OCI-LY1 (cell line): ENCODE measurements at regions not wholly inside any gene's neighbourhood (a gene's known extent, or its start where the extent isn't known, plus 50 kb on each side); places are given as distances from the start of the nearest gene placed in this dataset.
"Not testable (repeated sequence)": the region's sequence is repeated elsewhere in the genome, so short reads cannot be mapped to it uniquely, and the experiment has no call there.

Experiments
- H2AFZ ChIP-seq: fragments of 200-600 bp; sonication (generic), shearing (Covaris generic); 2 replicates; pipeline ENCODE4 v1.6.0; 2014; ENCODE audit warnings: antibody characterized with exemption, mild to moderate bottlenecking, low read length
- H3F3A ChIP-seq: fragments of 200-600 bp; sonication (generic), shearing (Covaris generic); 2 replicates; pipeline ENCODE4 v1.6.0; 2014; ENCODE audit warnings: mild to moderate bottlenecking, antibody characterized with exemption, low read length, moderate library complexity; ENCODE audit not compliant: insufficient read depth
- H3K27ac ChIP-seq: fragments of 200-600 bp; sonication (generic); 2 replicates; pipeline ENCODE4 v1.5.1; 2014; ENCODE audit warnings: low read length, mixed run types, mild to moderate bottlenecking, low read depth; ENCODE audit not compliant: poor library complexity, severe bottlenecking
- H3K27me3 ChIP-seq: fragments of 200-600 bp; sonication (generic); 2 replicates; pipeline ENCODE4 v1.6.0; 2014; ENCODE audit warnings: antibody characterized with exemption, mild to moderate bottlenecking, low read length, moderate library complexity; ENCODE audit not compliant: insufficient read depth
- H3K36me3 ChIP-seq: fragments of 200-600 bp; sonication (generic); 2 replicates; pipeline ENCODE4 v1.6.1; 2014; ENCODE audit warnings: mild to moderate bottlenecking, antibody characterized with exemption, low read length, moderate library complexity, mixed read lengths; ENCODE audit not compliant: insufficient read depth
- H3K4me1 ChIP-seq: fragments of 200-600 bp; sonication (generic); 2 replicates; pipeline ENCODE4 v1.5.1; 2014; ENCODE audit warnings: mild to moderate bottlenecking, low read length, moderate library complexity; ENCODE audit not compliant: insufficient read depth, severe bottlenecking
- H3K4me2 ChIP-seq: fragments of 200-600 bp; sonication (generic), shearing (Covaris generic); 2 replicates; pipeline ENCODE4 v1.6.1; 2014; ENCODE audit warnings: low read length
- H3K4me3 ChIP-seq: fragments of 200-600 bp; sonication (generic); 2 replicates; pipeline ENCODE4 v1.5.1; 2014; ENCODE audit warnings: low read length, low read depth, mild to moderate bottlenecking, mixed read lengths; ENCODE audit not compliant: poor library complexity, severe bottlenecking
- H3K79me2 ChIP-seq: fragments of 200-600 bp; shearing (Covaris generic); 2 replicates; pipeline ENCODE4 v1.6.1; 2016; ENCODE audit warnings: mixed run types, low read length, mixed read lengths; ENCODE audit not compliant: insufficient read depth
- H3K9ac ChIP-seq: fragments of 200-600 bp; sonication (generic), shearing (Covaris generic); 2 replicates; pipeline ENCODE4 v1.6.1; 2014; ENCODE audit warnings: mild to moderate bottlenecking, low read length, mixed read lengths
- H3K9me2 ChIP-seq: fragments of 200-600 bp; sonication (generic), shearing (Covaris generic); 2 replicates; pipeline ENCODE4 v1.6.1; 2014; ENCODE audit warnings: low read depth, mild to moderate bottlenecking, low read length, mixed read lengths
- H3K9me3 ChIP-seq: fragments of 200-600 bp; shearing (Covaris generic); 2 replicates; pipeline ENCODE4 v1.6.1; 2014; ENCODE audit warnings: low read length, mixed read lengths
- H4K20me1 ChIP-seq: fragments of 200-600 bp; sonication (generic), shearing (Covaris generic); 2 replicates; pipeline ENCODE4 v1.6.0; 2016; ENCODE audit warnings: mild to moderate bottlenecking, low read length; ENCODE audit not compliant: insufficient read depth
- CTCF ChIP-seq: fragments of 200-600 bp; sonication (generic), shearing (Covaris generic); IDR thresholded peaks from 2 replicates; pipeline ENCODE4 v1.5.1; 2017; ENCODE audit warnings: mild to moderate bottlenecking, antibody characterized with exemption, low read length, moderate library complexity, mixed read lengths
- EZH2 ChIP-seq: fragments of 200-600 bp; sonication (generic), shearing (Covaris generic); IDR thresholded peaks from 2 replicates; pipeline ENCODE4 v1.8.0; 2017; ENCODE audit warnings: borderline replicate concordance, mixed run types, mild to moderate bottlenecking, antibody characterized with exemption, low read length, moderate library complexity, mixed read lengths

GRCh38 chr5:127216898-127217675 is 73.5 kb upstream of the MEGF10 start:
- H2AFZ ChIP-seq = no peak overlapping the region
- no peak overlapping the region for H3K4me2 ChIP-seq
- no peak for TF ChIP-seq EZH2
- TF ChIP-seq CTCF = no peak
- no peaks in the 10 kb centered on the region for H3K27me3 ChIP-seq
- H3K9me2 ChIP-seq = no peaks in the 10 kb centered on the region
- no peaks in the 10 kb centered on the region for H3K79me2 ChIP-seq
- no peaks in the 10 kb centered on the region for H3K9me3 ChIP-seq
- no peak overlapping the region for H3K4me3 ChIP-seq
- no peaks in the 10 kb centered on the region for H3K4me1 ChIP-seq
- H3K27ac ChIP-seq = no peak overlapping the region
- H3K9ac ChIP-seq = no peak overlapping the region
- H3K36me3 ChIP-seq = no peaks in the 10 kb centered on the region
- no peaks in the 10 kb centered on the region for H4K20me1 ChIP-seq
- no peaks in the 10 kb centered on the region for H3F3A ChIP-seq

GRCh38 chr5:127221936-127222335 is 68.7 kb upstream of the MEGF10 start:
- H3K9me2 ChIP-seq, H3K27me3 ChIP-seq, H3K9me3 ChIP-seq, H3K4me3 ChIP-seq, H3K4me1 ChIP-seq, H3K9ac ChIP-seq, H3K36me3 ChIP-seq, H3K27ac ChIP-seq, H3F3A ChIP-seq, H2AFZ ChIP-seq, H3K4me2 ChIP-seq, H3K79me2 ChIP-seq, H4K20me1 ChIP-seq: not testable (repeated sequence)

DNA sequence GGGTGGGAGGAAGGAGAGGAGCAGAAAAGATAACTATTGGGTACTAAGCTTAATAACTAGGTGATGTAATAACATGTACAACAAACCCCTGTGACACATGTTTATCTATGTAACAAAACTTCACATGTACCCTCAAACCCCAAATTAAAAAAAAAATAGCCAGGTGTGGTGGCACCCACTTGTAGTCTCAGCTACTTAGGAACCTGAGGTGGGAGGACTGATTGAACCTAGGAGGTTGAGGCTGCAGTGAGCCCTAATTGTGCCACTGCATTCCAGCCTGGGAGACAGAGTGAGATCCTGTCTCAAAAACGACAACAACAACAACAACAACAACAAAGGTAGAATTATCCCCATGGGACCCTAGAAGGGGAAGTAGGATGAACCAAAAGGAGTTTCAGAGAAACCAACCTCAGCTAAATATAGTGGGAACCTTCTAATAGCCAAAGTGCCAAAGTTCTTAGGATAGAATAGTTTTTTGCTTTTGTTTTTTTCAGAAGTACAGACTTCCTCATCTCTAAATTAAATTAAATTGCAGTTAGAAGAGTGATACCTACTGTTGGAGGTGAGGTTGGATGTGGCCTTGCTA is 67.9 kb upstream of the MEGF10 start:
- H3K4me3 ChIP-seq, H3K27me3 ChIP-seq, H3K36me3 ChIP-seq, H3F3A ChIP-seq, H3K9me2 ChIP-seq, H2AFZ ChIP-seq, H3K27ac ChIP-seq, H3K9me3 ChIP-seq, H3K4me1 ChIP-seq, H3K4me2 ChIP-seq, H3K79me2 ChIP-seq, H4K20me1 ChIP-seq, H3K9ac ChIP-seq: not testable (repeated sequence)

- Histone ChIP-seq H3K4me2 (no peak overlapping the region), H3K36me3 (no peaks in the 10 kb centered on the region)
These were observed 67.2 kb upstream of the MEGF10 start for GRCh38 chr5:127223256-127223974.

More at GRCh38 chr5:127223256-127223974, 67.2 kb upstream of the MEGF10 start:
- H3K79me2 ChIP-seq = no peaks in the 10 kb centered on the region
- no peak overlapping the region for H3K9ac ChIP-seq
- no peaks in the 10 kb centered on the region for H3K9me2 ChIP-seq
- H4K20me1 ChIP-seq = no peaks in the 10 kb centered on the region
- H3K4me3 ChIP-seq = no peak overlapping the region
- no peak overlapping the region for H3K27ac ChIP-seq
- no peaks in the 10 kb centered on the region for H3K4me1 ChIP-seq
- no peaks in the 10 kb centered on the region for H3K27me3 ChIP-seq
- no peak for TF ChIP-seq EZH2
- no peak for TF ChIP-seq CTCF
- no peaks in the 10 kb centered on the region for H3K9me3 ChIP-seq
- no peak overlapping the region for H2AFZ ChIP-seq
- no peaks in the 10 kb centered on the region for H3F3A ChIP-seq
